Right lobe of liver (tissue), 6 donors: ENCODE measurements at regions not wholly inside any gene's neighbourhood (a gene's known extent, or its start where the extent isn't known, plus 50 kb on each side); places are given as distances from the start of the nearest gene placed in this dataset.
A peak's percentile ranks its signal among the peaks of the same experiment; 100 is the strongest.

ENCODE experiments used
- ATAC-seq, 4 donors: fragments of 200-7000 bp; cut with Tn5 transposase; one replicate each; pipeline ENCODE4 v1.9.1; 2020; ENCODE audit warnings: mild to moderate bottlenecking in 4 of 4, moderate library complexity in 4 of 4
- DNase-seq, 3 donors: peaks; one replicate each; pipeline ENCODE4 v3.0.0-alpha.2; 2020
- H3K27ac ChIP-seq, 3 donors: fragments of 200-600 bp; one replicate each; pipeline ENCODE4 v1.8.0; 2022
- H3K27me3 ChIP-seq, 2 donors: fragments of 200-600 bp; one replicate each; pipeline ENCODE4 v1.8.0; 2022
- H3K36me3 ChIP-seq, 4 donors: fragments of 200-600 bp; sonication (generic) in 1 of 4; one replicate each; pipeline versions ENCODE4 v1.5.1 to v1.8.0; 2017 to 2022; ENCODE audit warnings: control low read depth in 1 of 4
- H3K4me1 ChIP-seq, 4 donors: fragments of 200-600 bp; sonication (generic) in 1 of 4; one replicate each; pipeline versions ENCODE4 v1.5.1 to v1.8.0; 2017 to 2022; ENCODE audit warnings: control low read depth in 1 of 4
- H3K4me3 ChIP-seq, 3 donors: fragments of 200-600 bp; one replicate each; pipeline ENCODE4 v1.8.0; 2022
- H3K9me3 ChIP-seq, 4 donors: fragments of 200-600 bp; sonication (generic) in 1 of 4; one replicate each; pipeline versions ENCODE4 v1.5.1 to v1.8.0; 2017 to 2022; ENCODE audit warnings: control low read depth in 1 of 4
- CTCF ChIP-seq, 4 donors: fragments of 200-600 bp in 3 of 4; fragments of 450-650 bp in 1 of 4; IDR thresholded peaks; one replicate each; pipeline versions ENCODE4 v1.5.1 to v1.8.0; 2016 to 2022; ENCODE audit warnings: antibody characterized with exemption in 4 of 4, mild to moderate bottlenecking in 2 of 4
- POLR2A ChIP-seq: fragments of 450-650 bp; IDR thresholded peaks from one replicate; pipeline ENCODE4 v1.6.1; 2017; ENCODE audit warnings: antibody characterized with exemption, mild to moderate bottlenecking
- WGBS: methylation state at CpG from one replicate; pipeline ENCODE4 v1.1.6; 2018; ENCODE audit warnings: low coverage, low lambda C conversion rate; ENCODE audit not compliant: insufficient coverage; ENCODE audit errors: missing lambda C conversion rate; 5-methylcytosine and 5-hydroxymethylcytosine counted together
- intact Hi-C, 2 donors: fragments of 100-400 bp; cut with DNase I; formaldehyde crosslinking; loops; one replicate each; pipeline versions ENCODE4 v1.11.2 to v1.14.1; 2022
- donor health status: DM: no; HTN: yes; CAD: no.
- donor health status: DM: no; HTN: no; CAD: no.
- donor health status: DM: no; HTN: no; CAD: no.
- donor health status: DM: no; HTN: yes; CAD: no.
- donor health status: DM: no; HTN: yes; CAD: no.

GRCh38 chr6:6920114-6920986 is 187.4 kb upstream of the RREB1 start:
- Histone ChIP-seq H3K27me3 (no peaks in the 10 kb centered on the region), H3K27ac (no peak overlapping the region), H3K9me3 (no peaks in the 10 kb centered on the region), H3K4me1 (peaks cover 0 to 8% (median 4%) of the 10 kb centered on the region in 4 donors), H3K4me3 (no peak overlapping the region), H3K36me3 (no peaks in the 10 kb centered on the region)
- DNase-seq, result no peak
- ATAC-seq, result peak in 2 of 4 donors; percentile 11 to 44
- 39% methylated on average over 5 of the region's 9 CpGs for WGBS
- TF ChIP-seq CTCF (IDR thresholded peaks at IDR 0.05), result no peak
- TF ChIP-seq POLR2A, result no peak
- intact Hi-C loops, result no loop called here

DNA sequence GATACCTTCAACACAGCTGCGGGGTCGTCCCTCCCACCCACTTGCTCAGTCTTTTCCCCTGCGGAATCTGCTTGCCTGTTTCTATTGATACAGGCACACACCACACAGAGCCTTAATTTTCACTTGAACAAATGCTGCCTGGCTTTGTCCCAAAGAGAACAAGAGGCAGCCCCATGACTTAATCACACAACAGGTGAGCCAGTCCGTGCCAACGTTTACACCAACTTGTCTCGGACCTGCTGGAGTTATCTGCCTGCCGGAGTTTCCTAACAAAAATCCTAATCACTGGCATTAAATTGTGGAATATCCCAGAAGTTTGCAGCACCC is 186.8 kb upstream of the RREB1 start:
- DNase-seq (no peak), ATAC-seq (no peak)
- intact Hi-C loops, result no loop called here
- Histone ChIP-seq H3K36me3 (no peaks in the 10 kb centered on the region), H3K4me1 (peaks cover 0 to 8% (median 4%) of the 10 kb centered on the region in 4 donors), H3K4me3 (no peak overlapping the region), H3K9me3 (no peaks in the 10 kb centered on the region), H3K27me3 (no peaks in the 10 kb centered on the region), H3K27ac (no peak overlapping the region)
- TF ChIP-seq POLR2A, result no peak
- TF ChIP-seq CTCF (IDR thresholded peaks at IDR 0.05), result no peak
- WGBS, result 80% methylated on average over 7 of the region's 7 CpGs

DNA sequence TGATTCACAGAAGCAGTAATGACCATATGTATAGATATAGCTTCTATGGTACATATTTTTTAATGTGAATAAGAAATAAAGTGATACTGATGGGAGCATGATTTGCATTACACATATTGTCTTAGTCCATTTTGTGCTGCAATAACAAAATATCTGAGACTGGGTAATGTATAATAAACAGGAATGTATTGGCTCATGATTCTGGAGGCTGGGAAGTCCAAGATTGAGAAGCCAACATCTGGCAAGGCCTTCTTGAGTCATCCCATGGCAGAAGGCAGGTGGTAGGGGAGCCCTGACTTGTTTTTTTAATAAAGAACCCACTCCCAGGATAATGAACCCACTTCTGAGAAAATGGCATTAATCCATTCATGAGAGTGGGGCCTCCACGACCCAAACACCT is 185.6 kb upstream of the RREB1 start:
- H3K4me3 ChIP-seq, result no peak overlapping the region
- H3K4me1 ChIP-seq, result no peaks in the 10 kb centered on the region
- ATAC-seq, result no peak
- no peaks in the 10 kb centered on the region for H3K27me3 ChIP-seq
- intact Hi-C loops, result no loop called here
- H3K9me3 ChIP-seq, result no peaks in the 10 kb centered on the region
- H3K27ac ChIP-seq, result no peak overlapping the region
- no peaks in the 10 kb centered on the region for H3K36me3 ChIP-seq
- DNase-seq, result no peak
- no CpG with 5 or more reads among the region's 1 CpG for WGBS
- TF ChIP-seq CTCF (IDR thresholded peaks at IDR 0.05) (no peak), POLR2A (no peak)

DNA sequence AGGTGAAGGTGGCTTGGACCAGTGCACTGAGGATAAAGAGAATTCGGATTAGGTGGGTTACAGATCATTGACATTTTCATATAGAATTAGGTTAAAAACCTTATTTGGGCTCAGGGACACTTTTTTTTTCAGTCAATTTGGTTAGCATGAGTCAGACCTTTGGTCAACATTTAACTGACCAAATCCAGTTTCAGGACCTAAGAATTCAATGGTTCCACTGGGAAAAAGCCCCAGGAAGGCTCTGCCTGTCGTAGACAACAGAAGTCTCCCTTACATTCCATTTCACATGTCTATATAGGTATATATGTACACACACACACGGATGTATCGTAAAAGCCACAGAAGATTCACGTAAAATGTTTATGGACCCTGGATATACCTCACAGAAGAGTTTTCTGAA is 184.2 kb upstream of the RREB1 start:
- Histone ChIP-seq H3K9me3 (no peaks in the 10 kb centered on the region), H3K36me3 (no peaks in the 10 kb centered on the region), H3K27me3 (no peaks in the 10 kb centered on the region), H3K4me3 (no peak overlapping the region), H3K27ac (no peak overlapping the region), H3K4me1 (no peaks in the 10 kb centered on the region)
- intact Hi-C loops, result no loop called here
- 82% methylated on average over 5 of the region's 5 CpGs for WGBS
- ATAC-seq, result peak in 1 of 4 donors; percentile 66
- TF ChIP-seq CTCF (IDR thresholded peaks at IDR 0.05), result no peak
- TF ChIP-seq POLR2A, result no peak
- no peak for DNase-seq
